SKM-1 (cell line): ENCODE measurements at regions not wholly inside any gene's neighbourhood (a gene's known extent, or its start where the extent isn't known, plus 50 kb on each side); places are given as distances from the start of the nearest gene placed in this dataset.

Experiments used
- DNase-seq: peaks from one replicate; lab custom pipeline; 2025; ENCODE audit not compliant: unreplicated experiment; lab: John Stamatoyannopoulos, UW

DNA sequence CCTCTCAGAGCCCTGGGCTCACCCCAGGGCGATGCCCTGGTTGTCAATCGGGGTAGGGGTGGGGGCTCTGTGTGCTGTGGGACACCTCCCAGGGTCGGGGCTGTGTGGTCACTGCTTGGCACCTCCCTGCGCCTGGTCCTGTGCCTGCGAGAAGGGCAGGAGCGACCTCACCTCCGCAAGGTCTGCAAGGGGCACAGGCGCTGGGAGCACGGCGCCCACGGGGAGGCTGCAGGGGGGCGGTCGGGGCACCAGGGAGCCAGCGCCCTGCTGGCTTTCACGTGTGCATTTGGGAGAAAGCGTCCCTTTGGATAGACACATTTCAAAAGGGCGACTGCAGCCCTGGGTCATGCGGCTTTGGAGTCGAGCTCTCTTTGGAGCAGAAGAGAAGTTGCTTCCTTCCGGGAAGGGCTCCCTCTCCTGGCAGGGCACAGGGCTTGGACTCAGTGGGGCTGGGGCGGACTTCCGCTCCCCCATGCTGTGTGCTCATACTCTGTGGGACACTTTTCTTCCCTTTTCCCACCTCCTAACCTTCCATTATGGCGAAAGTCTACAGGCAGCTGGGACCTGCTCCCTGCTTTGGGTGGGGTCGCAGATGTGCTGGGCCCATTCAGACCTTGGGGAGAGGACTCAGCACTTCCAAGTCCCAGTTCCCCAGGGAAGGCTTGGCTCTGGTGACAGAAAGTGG is 52.9 kb upstream of the SLC28A3 start:
- DNase-seq, result no peak

DNA sequence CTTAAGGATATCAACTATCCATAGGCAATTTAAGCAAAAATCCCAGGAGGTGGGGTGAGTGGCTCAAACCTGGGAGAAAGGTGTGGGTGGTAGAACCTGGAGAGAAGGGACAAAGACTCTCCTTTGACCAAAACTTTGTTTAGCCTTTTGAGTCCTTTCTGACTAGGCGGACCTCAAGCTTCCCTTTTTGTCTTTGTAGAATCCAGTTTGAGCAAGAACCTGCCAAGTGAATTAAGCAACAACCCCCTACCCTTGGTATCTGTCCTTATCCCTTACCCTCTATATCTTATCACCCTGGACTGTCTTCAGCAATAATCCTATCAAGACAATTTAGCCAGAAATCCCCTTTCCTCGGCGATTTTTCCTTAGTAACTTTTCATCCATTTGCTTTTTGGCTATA is 53.5 kb upstream of the SLC28A3 start:
- no peak for DNase-seq

DNA sequence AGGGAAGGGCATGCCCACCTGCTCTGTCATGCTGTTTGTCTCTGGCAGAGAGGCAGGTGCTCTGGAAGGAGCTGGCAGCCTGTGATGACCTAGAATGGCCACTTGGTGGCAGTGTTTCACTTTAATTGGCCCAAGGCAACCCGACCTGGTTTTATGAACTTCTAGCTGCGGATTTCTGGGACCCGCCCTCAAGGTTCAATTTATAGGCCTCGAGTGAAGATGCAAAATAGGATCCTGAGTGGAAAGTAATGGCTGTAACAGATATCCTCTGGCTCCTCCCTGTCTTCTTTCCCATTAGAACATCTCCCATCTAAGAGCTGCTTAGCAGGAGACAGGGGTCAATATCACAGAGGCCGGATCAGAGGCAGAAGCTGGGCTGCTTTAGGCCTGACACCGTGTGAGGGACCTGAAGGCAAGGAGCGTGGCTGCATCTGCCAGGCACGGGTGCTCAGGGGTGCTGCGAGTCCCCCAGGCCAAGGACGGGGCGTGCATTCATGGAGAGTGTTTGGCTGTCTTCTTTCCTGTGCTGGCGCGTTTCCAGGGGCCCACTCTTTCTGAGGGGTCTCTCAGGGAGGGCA is 56.7 kb upstream of the SLC28A3 start:
- DNase-seq, result peak; percentile 13

DNA sequence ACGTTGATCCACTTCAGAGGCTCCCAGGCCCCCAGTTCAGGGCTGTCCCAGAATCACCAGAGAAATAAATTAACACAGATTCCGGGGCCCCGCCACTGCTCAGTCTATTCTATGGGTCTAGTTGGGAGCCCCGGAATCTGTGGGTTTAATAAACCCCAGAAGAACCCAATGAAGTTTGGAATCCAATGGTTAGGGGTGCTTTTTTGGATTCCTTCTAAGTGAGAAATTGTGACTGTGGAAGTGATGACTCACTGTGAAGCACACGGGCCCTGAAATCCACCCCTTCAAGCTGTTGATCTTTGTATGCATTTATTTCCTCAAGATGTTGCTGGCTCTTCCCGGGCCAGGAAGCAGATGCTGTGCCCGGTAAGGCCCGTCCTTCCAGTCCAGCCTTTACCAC is 57.3 kb upstream of the SLC28A3 start:
- DNase-seq, result no peak

DNA sequence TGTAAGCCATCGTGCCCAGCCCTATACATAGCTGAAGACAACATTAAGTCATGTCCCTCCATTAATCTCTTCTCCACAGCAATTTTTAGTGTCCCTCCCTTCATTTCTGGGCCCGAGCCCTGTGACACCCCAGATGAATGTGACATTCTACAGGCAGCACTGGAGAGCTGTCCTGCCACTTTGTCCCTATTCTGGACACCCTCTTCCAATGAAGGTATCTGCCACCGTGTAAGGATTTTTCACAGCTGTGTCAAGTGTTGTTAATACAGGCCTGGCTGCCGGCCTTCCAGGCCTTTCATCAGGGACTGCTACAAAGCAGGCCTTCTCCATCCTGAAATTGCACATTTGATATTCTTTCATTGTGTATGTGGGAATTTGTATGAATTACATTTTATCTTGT is 62.0 kb upstream of the SLC28A3 start:
- no peak for DNase-seq

DNA sequence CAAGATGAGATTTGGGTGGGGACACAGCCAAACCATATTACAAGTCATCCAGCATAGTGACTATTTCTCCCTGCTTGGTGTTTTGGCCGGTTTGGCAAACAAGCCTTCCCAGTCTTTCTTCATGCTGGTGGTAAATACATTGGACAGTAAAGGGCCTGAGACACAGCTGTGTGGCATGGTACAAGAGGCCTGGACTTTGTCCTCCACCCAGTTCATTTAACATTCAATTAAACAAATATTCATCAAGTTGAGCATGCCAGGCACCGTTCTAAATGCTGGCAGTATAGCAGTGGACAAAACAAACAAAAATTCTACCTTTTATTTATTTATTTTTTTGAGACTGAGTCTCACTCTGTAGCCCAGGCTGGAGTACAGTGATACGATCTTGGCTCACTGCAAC is 62.7 kb upstream of the SLC28A3 start:
- no peak for DNase-seq

DNA sequence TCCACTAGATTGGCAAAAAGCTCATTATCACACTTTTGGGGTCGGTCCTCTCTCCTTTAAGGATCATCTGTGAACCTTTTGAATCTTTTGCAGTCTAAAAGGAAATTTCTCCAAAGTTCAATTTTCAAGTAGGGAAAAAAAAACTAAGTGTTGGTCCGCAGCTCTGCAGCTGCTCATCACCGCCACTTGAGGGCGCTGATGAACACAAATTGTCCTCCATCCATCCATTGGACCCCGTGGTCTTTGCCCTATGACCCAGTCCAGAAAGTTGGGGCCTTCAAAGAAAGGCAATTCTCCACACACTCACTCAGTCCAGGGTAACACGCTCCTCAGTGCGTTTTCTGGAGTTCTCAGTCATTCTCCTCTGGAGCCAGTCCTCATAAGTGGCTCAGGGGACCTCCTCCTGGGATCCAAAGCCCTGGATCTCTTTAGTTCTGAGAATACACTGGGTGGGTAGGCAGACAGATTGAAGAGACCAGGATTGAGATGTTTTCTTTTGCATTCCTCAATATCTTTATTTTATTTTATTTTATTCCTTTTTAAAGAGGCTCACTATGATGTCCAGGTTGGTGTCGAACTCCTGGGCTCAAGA is 63.6 kb upstream of the SLC28A3 start:
- DNase-seq, result no peak

DNA sequence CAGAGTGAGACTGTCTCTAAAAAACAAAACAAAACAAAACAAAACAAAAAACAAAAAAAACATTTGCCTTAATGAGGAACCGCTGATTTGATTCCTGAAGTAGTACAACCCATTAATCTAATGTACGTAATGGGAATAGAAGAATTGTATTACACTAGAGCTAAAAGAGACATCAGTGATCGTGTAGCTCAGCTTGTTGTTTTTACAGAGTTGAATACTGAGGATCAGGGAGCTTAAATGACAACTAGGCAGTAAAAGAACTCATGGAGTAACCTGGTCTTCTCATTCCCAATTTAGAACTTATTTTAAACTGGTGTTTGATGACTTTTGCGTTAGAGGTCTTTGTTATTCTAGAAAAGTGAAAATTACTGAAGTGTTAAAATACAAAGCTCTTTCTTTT is 65.1 kb upstream of the SLC28A3 start:
- no peak for DNase-seq

DNA sequence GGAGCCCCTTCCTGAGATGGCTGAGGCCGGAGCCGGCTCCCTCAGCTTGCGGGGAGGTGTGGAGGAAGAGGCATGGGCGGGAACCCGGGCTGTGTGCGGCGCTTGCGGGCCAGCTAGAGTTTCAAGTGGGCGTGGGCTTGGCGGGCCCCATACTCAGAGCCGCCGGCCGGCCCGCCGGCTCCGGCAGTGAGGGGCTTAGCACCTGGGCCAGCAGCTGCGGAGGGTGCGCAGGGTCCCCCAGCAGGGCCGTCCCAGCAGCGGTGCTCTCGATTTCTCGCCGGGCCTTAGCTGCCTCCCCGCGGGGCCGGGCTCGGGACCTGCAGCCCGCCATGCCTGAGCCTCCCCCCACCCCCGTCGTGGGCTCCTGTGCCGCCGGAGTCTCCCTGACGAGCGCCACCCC is 67.9 kb upstream of the SLC28A3 start:
- DNase-seq, result no peak

DNA sequence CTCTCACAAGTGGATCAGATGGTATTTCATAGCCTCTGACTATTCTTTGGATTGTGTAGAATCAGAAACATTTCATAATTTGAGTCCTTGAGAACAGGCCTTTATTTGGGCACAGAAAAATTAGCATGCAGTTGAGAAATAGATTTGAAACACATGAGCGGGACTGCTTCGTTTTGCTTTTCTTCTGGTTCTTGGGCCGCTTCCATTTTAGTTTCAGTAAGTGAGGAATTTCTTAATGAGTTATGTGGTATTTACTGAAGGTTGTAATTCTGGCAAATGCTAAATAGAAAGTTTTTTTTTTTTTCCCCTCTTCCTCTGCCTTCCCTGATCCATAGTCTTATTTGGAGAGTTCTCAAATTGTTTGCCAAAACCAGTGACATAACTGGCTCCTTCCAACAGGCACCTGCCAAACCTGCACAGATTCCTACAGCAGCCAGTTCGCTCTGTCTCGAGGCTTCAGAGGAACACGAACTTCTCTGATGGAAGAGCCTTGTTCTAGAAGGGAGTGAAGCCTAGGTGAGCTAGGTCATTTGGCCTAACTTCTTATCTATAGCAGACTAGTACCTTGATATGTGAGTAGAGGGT is 71.2 kb upstream of the SLC28A3 start:
- DNase-seq, result no peak

DNA sequence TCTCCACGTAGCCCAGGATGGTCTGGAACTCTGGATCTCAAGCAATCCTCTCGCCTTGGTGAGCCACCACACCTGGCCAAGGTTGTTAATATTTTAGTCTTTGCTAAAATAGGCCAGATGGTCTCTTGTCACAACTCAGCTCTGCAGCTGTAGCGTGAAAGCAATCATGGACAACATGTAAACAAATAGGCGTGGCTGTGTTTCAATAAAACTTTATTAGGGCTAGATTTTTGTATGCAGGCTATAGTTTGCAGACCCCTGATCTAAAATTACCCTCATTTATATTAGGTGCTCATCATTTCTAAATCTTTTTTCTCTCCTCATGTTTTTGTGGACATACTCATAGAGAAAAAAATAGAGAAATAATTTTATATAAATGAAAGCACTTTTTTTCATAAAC is 72.1 kb upstream of the SLC28A3 start:
- DNase-seq, result no peak

DNA sequence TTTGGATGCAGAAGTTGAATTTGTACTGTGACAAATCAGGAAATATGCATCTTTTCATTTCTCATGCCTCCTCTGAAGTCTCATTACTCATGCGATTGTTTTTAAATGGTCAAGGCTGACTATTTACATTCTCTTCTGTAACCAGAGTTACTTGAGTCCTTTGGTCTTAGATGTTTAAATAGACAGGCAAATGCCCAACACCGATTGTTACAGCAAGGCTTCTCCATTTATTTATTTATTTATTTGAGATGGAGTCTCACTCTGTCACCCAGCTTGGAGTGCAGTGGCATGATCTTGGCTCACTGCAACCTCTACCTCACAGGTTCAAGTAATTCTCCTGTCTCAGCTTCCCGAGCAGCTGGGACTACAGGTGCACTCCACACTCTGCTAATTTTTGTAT is 72.7 kb upstream of the SLC28A3 start:
- no peak for DNase-seq

DNA sequence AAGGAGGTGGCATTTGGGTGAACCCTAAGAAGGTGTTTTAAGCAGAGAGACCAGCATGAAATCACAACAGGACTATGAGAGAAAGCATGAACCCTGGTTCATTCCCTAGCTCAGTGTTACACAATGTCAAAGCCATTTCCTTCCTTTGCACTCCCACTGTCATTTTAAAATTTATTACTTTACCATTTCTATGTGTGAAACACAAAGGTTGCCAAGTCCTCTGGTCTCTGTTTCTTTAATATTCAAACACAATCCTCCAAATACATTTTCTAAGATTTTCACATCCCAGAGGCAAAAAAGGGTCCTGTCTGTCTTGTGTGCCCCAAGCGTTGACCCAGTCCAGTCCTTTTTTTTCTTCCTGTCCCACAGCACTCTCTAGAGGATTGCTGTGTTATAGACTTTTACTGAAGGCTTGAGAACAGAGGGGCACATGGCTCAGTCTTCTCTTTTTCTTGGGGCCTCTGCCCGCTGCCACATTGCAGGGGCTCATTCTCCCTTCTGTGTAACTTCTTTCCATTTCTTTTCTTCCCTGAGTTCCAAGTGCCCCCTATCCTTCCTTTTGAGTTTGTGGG is 78.6 kb upstream of the SLC28A3 start:
- DNase-seq, result peak; percentile 14

DNA sequence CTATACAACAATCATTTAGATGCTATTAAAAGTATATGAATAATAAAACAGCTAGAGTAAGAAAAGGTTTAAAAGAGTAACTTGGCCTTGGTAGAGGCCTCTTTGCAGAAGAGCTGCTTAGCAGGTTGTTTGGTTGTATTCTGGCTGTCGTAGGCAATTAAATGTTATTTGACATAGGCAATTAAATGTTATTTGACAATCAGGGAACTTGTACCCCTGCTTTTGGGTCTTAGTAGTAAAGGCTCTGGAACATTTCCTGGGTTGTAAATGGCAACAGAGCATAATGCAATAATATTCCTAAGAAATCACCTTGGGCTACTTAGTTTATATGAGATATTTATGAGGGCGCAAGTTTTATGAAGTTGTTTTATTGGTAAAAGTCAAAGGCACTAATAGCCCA is 84.4 kb upstream of the SLC28A3 start:
- DNase-seq, result no peak

DNA sequence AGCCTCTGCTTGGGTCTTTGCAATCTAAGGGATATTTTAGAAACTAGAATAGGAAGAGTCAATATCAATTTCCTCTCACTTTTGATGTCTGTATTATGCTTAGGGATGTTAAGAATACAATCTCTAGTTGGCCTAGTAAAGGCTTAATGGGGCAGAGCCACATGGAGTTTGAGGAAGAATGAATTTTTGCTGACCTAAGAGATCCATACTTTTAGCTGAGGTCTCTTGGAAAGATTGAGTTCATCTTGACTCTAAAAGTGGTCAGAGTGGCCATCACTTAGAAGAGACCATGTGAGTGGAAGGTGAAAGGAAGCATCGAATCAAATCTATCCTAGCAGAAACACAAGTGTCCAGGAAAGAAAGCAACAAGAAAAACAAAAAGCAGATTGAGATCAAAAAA is 92.2 kb upstream of the SLC28A3 start:
- no peak for DNase-seq

DNA sequence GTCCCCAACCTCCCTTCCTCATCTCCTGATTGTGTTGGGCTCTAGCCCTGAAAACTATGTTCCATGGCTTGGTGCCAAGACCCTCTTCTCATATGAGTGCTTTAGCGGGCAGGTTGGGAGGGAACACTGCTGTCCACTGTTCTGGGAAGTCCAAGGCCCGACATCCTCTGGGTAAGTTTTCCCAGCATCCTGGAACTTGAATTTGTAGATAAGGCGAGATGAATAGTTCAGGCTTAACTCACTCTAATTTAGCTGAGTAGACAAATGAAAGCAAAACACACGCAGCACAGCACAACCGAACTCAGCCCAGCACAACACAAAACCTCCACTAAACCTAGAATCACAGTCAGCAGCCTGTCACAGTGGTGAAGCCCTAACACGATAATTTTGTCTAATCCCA is 95.3 kb upstream of the SLC28A3 start:
- no peak for DNase-seq

DNA sequence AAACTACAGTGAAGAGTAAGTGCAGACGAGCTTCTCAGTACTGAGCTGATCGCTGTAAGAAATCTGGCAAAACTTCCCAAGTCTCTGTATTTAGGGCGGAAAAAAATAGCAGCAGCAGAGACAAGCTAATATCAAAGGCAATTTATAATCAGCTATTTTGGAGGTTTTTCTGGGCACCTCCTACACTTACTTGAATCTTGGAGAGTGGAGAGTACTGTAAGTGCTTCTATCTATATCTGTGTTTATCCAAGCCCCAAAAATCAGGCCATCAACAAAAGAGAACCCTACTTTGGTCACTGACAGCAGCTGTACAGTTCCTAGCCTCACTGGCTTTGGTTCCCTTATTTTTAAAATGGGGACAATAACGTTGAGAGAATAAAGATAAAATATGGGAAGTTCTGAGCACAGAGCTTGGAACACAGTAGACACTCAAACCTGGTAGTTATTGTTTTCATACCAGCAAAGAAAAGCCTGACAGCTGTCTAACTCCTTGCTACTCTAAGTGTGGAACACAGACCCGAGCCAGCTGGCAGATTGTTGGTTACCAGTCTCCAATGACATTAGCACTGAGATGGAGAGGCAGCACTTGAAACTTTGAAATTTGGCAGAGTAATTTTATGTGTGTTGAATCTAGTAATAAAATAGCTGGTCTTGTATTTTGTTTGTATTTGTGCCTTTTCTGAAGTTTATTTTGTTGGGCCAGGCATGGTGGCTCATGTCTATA is 96.0 kb upstream of the SLC28A3 start:
- DNase-seq, result no peak

DNA sequence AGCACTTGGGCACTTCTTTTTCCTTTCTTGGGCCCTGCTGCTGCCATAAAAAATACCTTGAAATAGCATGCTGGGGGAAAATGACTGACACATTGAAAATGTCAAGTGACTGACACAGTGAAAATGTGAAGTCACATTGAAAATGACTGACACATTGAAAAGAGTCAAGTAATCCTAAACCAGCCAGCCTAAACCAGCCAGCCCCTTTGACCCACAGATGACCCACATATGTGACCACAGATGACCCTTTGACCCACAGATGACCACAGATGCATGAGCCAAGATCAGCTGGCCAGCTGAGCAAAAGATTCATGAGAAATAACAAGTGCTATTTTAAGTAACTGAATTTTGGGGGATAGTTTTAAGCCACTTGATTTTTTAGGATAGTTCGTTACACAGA is 97.8 kb upstream of the SLC28A3 start:
- DNase-seq, result no peak

DNA sequence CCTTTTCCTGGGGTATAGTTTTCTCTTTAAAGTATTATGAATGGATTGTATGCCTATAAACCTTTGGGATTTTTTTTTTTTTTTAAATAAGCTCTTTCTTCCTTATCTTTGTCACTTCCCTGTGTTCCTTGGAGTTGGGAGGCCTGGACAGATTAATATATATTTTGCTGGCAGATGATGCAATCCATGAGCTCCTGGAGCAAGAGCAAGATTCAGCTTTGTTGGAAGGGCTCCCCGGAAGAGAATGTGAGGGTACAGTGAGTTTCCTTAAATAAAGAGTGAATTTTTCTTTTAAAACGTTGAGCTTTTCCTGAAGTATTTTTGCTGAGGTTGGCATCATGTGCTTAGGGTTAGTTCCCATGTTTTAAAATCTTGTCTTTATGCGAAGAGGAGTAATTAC is 98.7 kb upstream of the SLC28A3 start:
- DNase-seq, result no peak

DNA sequence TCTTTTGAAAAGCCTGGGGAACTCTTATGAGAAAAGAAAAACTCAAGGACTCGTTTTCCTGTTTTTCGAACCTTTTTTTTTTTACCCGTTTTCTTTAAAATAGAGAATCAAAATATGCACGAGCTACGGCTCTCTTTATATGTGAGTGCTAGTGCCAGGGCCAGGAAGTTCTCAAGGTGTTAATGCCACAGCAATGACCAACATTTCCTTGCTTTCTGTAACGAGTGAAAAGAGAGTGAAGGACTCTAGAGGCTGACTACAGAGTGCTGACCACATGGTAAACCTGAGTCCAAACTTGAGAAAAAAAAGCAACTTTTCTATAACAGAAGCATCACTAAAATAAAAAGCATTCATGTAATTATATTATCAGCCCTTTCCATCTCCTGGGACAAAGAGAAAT is 102.2 kb upstream of the SLC28A3 start:
- no peak for DNase-seq

DNA sequence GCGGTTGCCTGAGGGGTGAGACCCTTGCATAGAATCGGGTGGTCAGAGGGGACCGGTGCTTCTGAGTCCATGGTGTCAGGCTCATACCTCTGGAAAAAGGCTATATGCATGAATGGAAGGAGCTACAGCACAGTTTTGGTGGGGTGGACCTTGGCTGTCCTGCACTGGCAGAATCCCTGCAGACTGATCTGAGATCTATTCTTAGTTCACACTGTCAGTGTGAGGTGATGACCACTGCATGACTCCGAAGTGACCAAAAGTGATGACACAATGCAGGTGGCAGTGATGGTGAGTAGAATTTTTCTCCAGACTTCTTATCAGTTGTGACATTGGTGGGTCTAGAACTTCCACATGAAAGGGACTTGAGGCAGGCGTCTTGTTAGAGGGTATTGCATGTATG is 105.2 kb upstream of the SLC28A3 start:
- no peak for DNase-seq

DNA sequence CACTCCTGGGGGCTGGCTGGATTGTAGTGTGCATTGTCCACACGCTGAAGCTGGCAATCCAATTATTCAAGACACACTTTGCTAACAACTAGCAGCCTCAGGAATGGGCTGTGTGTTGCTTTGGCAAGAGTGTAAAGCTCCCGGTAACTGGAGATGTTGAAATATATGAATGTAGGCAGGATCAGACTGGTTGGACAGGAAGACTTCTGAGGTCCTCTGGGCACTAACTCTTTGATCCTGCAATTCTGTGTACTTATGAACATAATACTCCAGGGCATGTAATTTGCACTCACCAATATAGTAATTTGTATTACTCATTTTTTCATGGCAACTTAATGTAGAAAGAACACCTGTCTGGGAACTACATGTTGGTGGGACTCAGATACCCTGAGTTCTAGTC is 106.7 kb upstream of the SLC28A3 start:
- no peak for DNase-seq
